Stimulated activated naive CD8-positive, alpha-beta T cell treated with anti-CD3 and anti-CD28 coated beads, Interleukin-15, Interleukin-2, amounts not matched to agents 100 ng/mL and 50 ng/mL, for 24 hours (primary cell): ENCODE measurements at regions not wholly inside any gene's neighbourhood (a gene's known extent, or its start where the extent isn't known, plus 50 kb on each side); places are given as distances from the start of the nearest gene placed in this dataset.

Experiments used
- H3K27ac Mint-ChIP-seq: one replicate; pipeline ENCODE4 v1.8.0; 2021; ENCODE audit warnings: mild to moderate bottlenecking, mixed read lengths
- H3K27me3 Mint-ChIP-seq: one replicate; pipeline ENCODE4 v1.8.0; 2021; ENCODE audit warnings: mixed read lengths
- H3K36me3 Mint-ChIP-seq: one replicate; pipeline ENCODE4 v1.8.0; 2021; ENCODE audit warnings: low read depth, mixed read lengths
- H3K4me1 Mint-ChIP-seq: one replicate; pipeline ENCODE4 v1.8.0; 2021; ENCODE audit warnings: low read depth, mixed read lengths
- H3K4me3 Mint-ChIP-seq: one replicate; pipeline ENCODE4 v1.8.0; 2021; ENCODE audit warnings: mild to moderate bottlenecking, mixed read lengths
- H3K9me3 Mint-ChIP-seq: one replicate; pipeline ENCODE4 v1.8.0; 2021; ENCODE audit warnings: mixed read lengths

DNA sequence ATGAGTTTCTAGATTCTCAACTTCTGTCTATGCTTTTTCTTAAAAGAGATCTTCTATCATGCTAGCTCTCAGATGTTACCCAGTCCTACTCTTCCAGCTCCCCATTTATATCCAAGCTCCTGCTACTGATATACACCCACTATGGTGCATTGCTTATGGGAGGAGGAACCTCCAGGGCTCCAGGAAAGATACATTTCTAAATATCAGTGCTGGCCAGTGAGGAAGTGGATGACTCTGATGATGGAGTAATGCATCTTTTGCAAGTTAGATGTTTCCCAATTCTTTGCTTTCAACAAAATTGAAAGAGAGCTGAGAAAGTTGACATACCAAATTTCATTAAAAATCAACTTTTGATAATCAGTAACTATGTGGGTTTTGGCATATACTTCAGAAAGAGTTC is 105.7 kb upstream of the RESF1 start:
- Mint-ChIP-seq H3K27ac (no peak overlapping the region), H3K27me3 (no peaks in the 10 kb centered on the region), H3K4me1 (no peaks in the 10 kb centered on the region), H3K4me3 (no peak overlapping the region), H3K36me3 (peaks cover 9% of the 10 kb centered on the region), H3K9me3 (peaks cover 24% of the 10 kb centered on the region)

DNA sequence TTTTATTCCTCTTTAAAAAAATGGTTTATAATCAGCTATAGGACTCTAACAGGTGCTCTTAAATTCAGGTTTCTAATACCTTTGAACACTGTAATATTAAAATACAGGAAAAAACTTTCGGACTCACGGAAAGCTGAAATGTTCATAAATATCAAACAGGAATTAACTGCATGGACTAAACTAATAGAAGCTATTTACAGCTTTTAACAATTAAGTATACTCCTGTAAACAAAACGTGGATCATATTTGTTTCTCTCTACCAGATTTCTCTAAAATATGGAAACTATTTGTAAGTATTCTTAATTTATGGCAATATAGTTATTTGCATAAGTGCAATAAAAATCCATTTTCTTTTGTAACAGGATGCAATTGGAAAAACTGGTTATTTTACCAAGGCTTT is 108.9 kb upstream of the RESF1 start:
- no peak overlapping the region for H3K4me3 Mint-ChIP-seq
- H3K27ac Mint-ChIP-seq, result no peak overlapping the region
- no peaks in the 10 kb centered on the region for H3K27me3 Mint-ChIP-seq
- peaks cover 31% of the 10 kb centered on the region for H3K9me3 Mint-ChIP-seq
- peaks cover 19% of the 10 kb centered on the region for H3K36me3 Mint-ChIP-seq
- H3K4me1 Mint-ChIP-seq, result no peaks in the 10 kb centered on the region

DNA sequence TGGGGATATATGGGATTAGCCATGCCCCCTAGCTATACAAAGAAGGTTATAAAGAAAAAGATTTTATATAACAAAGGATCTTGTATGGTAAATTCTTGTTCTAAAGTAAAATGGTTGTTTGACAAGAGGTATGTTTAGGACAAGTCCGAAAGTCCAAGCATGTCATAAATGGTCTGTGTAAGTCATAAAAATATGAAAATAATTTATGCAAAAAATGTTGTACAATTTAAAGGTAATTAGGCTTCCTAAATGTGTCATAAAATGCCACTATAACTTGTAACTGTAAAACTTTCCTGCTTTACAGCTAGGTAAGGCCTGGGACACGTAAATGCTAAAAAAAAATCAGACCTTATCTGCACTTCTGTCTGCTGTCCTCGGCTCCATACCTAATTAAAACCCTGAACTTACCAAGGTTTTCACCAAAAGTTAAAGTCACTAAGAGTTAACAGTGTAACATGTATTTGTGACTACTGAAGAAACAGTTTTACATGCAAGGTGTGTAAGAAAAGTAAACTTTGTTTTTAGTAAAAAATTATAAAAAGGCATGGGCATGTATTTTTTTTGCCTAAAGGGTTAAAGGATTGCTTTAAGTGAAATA is 110.0 kb upstream of the RESF1 start:
- peaks cover 19% of the 10 kb centered on the region for H3K36me3 Mint-ChIP-seq
- H3K27me3 Mint-ChIP-seq, result no peaks in the 10 kb centered on the region

DNA sequence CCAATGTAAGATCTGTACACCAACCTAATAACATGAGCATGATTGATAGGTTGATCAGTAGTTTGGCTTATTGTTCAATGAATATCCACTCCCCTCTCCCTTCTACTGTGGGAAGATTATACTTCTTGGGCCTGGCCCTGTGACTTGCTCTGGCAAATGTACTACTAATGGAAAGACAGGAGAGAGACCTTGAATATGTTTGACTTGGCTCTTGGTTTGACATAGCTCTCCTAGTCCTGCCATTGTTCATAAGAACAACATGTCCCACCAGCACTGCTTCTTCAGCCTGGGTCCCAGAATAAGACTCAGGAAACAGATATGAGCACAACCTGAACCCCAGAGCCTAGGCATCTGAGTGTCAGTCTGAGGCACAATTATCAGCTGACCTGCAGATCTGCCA is 112.8 kb upstream of the RESF1 start:
- H3K27me3 Mint-ChIP-seq, result no peaks in the 10 kb centered on the region
- no peak overlapping the region for H3K27ac Mint-ChIP-seq
- peaks cover 30% of the 10 kb centered on the region for H3K36me3 Mint-ChIP-seq
- H3K4me1 Mint-ChIP-seq, result peaks cover 9% of the 10 kb centered on the region
- H3K9me3 Mint-ChIP-seq, result peaks cover 19% of the 10 kb centered on the region
- H3K4me3 Mint-ChIP-seq, result no peak overlapping the region

More for the DNA sequence above, 110.0 kb upstream of the RESF1 start:
- Mint-ChIP-seq H3K4me3 (no peak overlapping the region), H3K9me3 (peaks cover 30% of the 10 kb centered on the region), H3K27ac (no peak overlapping the region), H3K4me1 (no peaks in the 10 kb centered on the region)

DNA sequence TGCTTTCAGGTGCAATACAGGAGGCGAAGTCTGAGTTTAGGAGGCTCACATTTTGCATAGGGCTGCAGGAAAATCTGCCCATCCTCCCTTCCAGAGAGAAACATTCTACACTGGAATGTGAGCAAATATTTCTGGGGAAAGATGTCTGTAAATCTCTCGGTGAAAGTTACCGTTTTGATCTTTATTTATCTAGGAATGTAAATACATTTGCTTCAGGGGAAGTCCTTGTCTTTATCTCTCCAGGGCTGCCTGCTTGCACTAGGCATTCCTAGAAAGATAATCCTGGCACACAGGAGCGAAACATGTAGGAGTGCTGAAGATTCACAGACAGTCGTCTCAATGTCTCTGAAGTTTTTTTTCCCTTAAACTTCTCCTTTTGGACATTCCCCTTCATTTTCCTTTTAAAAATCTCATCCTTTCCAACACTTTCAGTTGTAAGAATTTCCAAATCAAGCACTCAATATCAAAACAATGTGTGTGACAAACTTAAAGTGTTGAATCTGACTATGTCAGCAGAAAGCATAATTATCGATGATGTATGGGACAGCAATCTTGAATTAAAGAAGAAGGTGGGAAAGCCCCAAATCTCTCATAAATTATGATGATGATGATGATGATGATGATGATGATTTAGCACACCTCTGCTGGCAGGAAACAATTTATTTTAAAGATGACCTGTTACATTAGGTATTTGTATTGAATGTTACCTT is 113.4 kb upstream of the RESF1 start:
- Mint-ChIP-seq H3K27me3 (no peaks in the 10 kb centered on the region), H3K4me3 (no peak overlapping the region), H3K9me3 (peaks cover 15% of the 10 kb centered on the region), H3K27ac (no peak overlapping the region), H3K36me3 (peaks cover 25% of the 10 kb centered on the region), H3K4me1 (peaks cover 9% of the 10 kb centered on the region)

DNA sequence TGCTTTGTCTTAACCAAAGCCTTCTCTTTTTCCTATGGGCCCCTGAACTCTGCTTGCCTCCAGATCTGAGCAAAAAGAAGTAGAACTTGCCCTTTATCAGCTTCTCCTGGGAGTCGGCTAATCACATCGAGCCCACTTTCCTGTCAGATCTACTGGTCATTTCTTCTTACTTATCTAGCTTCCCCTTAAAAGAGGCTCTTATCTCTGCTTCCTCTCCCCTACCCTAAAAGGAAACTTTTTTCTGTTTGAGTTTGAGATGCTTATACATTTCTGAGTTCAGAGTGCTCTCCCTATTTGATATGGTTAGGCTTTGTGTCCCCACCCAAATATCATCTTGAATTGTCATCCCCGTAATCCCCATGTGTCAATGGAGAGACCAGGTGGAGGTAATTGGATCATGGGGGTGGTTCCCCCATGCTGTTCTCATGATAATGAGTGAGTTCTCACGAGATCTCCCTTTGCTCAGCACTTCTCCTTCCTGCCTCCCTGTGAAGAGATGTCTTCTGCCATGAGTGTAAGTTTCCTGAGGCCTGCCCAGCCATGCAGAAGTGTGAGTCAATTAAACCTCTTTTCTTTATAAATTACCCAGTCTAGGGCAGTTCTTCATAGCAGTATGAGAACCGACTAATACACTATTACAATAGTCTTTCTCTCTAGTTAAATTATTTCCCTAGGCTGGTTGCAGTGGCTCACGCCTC is 114.7 kb upstream of the AMN1 start:
- H3K4me1 Mint-ChIP-seq, result peaks cover 9% of the 10 kb centered on the region
- peaks cover 21% of the 10 kb centered on the region for H3K36me3 Mint-ChIP-seq
- H3K4me3 Mint-ChIP-seq, result no peak overlapping the region
- H3K27ac Mint-ChIP-seq, result no peak overlapping the region
- H3K9me3 Mint-ChIP-seq, result peaks cover 15% of the 10 kb centered on the region
- H3K27me3 Mint-ChIP-seq, result no peaks in the 10 kb centered on the region

DNA sequence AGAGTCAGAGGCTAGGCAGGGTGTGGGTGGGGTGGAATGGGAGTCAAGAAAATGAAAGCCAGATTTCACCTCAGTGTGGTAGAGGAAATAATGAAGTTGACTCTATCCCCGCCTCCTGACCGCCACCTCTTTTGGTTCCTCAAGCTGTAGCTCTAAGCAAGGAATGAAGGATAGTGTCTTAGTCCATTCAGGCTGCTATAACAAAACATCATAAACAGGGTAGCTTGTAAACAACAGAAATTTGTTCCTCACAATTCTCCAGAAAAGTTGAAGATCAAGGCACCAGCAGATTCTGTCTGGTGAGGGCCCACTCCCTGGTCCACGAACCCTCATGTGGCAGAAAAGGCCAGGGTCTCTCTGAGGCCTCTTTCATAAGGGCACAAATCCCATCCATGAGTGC is 109.1 kb upstream of the AMN1 start:
- H3K9me3 Mint-ChIP-seq, result peaks cover 12% of the 10 kb centered on the region
- H3K36me3 Mint-ChIP-seq, result peaks cover 19% of the 10 kb centered on the region
- H3K27me3 Mint-ChIP-seq, result no peaks in the 10 kb centered on the region

DNA sequence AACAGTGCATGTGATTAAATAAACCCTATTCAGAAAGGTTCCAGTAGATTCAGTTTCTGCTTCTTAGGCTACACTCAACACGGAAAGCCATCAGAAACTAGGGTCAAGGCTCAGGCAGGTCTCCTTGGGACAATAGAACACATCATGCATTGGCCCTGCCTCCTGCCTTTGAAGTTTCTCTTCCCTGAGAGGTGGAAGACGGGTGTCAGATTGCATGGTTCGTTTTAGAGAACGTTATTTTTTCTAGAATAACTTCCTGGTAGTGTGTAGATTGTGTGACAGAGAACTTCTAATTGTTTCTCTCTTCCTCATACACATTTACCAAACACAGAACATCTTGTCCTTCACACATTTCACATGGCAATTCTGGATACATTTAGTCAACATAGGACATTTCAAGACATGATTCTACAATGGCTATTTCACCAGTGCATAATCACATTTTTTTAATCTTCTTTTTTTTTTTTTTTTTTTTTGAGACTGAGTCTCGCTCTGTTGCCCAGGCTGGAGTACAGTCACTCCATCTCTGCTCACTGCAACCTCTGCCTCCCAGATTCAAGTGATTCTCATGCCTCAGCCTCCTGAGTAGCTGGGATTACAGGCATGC is 106.6 kb upstream of the AMN1 start:
- Mint-ChIP-seq H3K27ac (no peak overlapping the region), H3K4me1 (peaks cover 46% of the 10 kb centered on the region), H3K9me3 (peaks cover 19% of the 10 kb centered on the region), H3K36me3 (peaks cover 20% of the 10 kb centered on the region), H3K27me3 (no peaks in the 10 kb centered on the region), H3K4me3 (no peak overlapping the region)

More for the DNA sequence above, 109.1 kb upstream of the AMN1 start:
- no peak overlapping the region for H3K27ac Mint-ChIP-seq
- no peak overlapping the region for H3K4me3 Mint-ChIP-seq
- peaks cover 26% of the 10 kb centered on the region for H3K4me1 Mint-ChIP-seq

DNA sequence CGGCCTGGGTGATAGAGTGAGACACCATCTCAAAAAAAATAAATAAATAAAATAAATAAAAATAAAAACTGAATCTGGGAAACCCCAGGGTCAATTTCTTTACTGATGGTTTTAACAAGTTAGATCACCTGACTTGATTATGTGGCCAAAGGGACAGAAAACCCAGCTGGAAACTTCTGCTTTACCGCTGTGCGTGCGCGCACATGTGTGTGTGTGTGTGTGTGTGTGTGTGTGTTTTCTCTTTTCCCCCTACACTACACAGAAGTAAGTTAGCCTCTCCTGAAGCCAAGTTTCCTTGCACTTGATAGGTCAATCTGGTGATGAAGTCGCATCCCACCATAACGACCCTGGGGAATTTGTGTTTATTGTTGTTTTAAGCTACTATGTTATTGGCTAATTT is 105.3 kb upstream of the AMN1 start:
- no peak overlapping the region for H3K27ac Mint-ChIP-seq
- H3K4me3 Mint-ChIP-seq, result no peak overlapping the region

DNA sequence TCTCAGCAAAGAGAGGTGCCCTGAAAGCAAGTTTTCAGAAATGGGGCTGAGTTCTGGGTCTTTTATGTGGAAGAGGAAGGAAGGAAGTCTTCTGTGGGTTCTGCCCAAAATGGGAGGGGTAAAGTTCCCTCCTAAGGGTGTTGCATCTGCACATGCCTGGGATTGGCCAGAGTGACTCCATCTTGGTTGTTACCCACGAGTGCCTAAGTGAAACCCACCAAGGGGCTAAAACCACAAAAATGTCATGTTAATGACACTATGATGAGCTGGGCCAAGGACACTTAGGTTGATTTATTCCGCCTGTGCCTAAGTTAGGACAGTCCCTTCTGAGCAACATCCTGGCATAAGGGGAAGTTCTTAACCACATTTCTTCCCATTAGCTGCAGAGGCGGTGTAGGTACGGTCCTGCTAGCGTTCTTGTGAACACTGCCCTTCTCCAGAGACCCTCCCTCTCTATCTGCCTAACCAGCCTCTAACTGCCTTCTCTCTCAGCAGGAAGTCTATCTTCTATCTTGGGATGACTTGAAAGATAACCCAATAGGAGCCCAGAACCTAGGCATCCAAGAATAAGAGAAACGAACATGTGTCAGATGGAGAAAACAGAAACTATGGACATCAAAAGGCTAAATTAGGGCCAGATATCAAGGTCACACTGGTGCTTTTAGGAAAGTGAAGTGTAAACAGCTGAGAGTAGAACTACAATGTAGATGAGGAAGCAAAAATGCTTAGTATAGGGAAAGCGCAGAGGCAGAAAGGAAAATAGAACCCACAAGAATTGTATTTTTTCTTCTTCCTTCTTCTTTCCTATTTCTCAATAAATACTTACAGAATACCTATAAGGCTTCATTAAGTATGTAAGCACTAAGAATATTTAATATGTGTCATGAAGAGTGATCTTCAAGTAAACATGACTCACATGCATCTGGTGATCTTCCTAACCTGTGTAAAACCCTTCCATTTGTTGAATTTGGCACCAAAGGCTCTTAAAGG is 104.2 kb upstream of the AMN1 start:
- peaks cover 18% of the 10 kb centered on the region for H3K9me3 Mint-ChIP-seq
- peak overlapping the region; percentile 93 for H3K27ac Mint-ChIP-seq
- peaks cover 20% of the 10 kb centered on the region for H3K36me3 Mint-ChIP-seq
- peaks cover 54% of the 10 kb centered on the region for H3K4me1 Mint-ChIP-seq
- H3K27me3 Mint-ChIP-seq, result no peaks in the 10 kb centered on the region
- no peak overlapping the region for H3K4me3 Mint-ChIP-seq

More for the DNA sequence above, 105.3 kb upstream of the AMN1 start:
- Mint-ChIP-seq H3K9me3 (peaks cover 24% of the 10 kb centered on the region), H3K27me3 (no peaks in the 10 kb centered on the region), H3K4me1 (peaks cover 47% of the 10 kb centered on the region), H3K36me3 (peaks cover 20% of the 10 kb centered on the region)

DNA sequence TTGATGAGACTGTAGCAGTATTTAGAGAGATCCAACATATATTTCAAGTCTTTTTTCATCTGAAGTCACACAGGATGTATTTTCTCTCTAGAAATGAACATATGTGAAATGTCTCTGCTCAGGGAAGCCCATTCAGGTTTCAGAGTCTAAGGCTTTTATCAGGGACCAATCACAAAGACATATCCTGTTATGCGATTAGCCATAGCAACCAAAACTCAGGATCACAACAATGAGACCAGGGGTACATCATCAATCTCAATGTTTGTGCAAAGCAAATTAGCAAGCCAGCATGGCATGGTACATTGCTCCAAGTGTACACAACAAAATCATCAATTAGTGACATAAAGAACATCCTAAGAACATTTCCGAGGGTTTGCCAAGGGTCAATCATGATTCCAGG is 99.2 kb upstream of the AMN1 start:
- H3K27ac Mint-ChIP-seq, result no peak overlapping the region
- peaks cover 27% of the 10 kb centered on the region for H3K36me3 Mint-ChIP-seq

DNA sequence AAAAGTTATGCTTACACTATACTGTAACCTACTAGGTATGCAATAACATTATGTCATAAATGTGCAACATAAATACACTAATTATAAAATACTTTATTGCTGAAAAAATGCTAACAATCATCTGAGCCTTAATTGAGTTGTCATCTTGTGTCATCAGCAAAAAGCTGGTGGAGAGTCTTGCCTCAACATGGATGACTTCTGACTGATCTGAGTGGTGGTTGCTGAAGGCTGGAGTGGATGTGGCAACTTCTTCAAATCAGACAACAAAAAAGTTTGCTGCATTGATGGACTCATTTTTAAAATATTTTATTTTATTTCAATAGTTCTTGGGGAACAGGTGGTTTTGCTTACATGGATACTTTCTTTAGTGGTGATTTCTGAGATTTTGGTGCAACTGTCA is 93.9 kb upstream of the AMN1 start:
- peaks cover 18% of the 10 kb centered on the region for H3K36me3 Mint-ChIP-seq
- H3K9me3 Mint-ChIP-seq, result peaks cover 16% of the 10 kb centered on the region

More for the DNA sequence above, 99.2 kb upstream of the AMN1 start:
- no peaks in the 10 kb centered on the region for H3K27me3 Mint-ChIP-seq
- peaks cover 40% of the 10 kb centered on the region for H3K4me1 Mint-ChIP-seq
- peaks cover 28% of the 10 kb centered on the region for H3K9me3 Mint-ChIP-seq
- no peak overlapping the region for H3K4me3 Mint-ChIP-seq

DNA sequence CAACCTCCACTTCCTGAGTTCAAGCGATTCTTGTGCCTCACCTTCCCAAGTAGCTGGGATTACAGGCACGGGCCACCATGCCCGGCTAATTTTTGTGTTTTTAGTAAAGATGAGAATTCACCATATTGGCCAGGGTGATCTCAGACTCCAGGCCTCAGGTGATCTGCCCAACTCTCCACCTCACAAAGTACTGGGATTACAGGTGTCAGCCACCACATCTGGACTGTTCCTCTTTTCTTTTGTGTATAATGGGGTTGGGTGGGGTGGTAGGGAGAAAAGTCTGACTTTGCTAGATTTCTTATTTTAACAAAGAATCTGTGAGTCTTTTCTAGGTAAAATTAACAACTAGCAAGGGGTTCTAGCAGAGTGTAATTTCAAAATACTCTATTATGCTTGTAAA is 92.7 kb upstream of the AMN1 start:
- H3K4me1 Mint-ChIP-seq, result peaks cover 13% of the 10 kb centered on the region
- H3K27ac Mint-ChIP-seq, result no peak overlapping the region
- H3K36me3 Mint-ChIP-seq, result peaks cover 18% of the 10 kb centered on the region
- no peak overlapping the region for H3K4me3 Mint-ChIP-seq
- peaks cover 16% of the 10 kb centered on the region for H3K9me3 Mint-ChIP-seq
- no peaks in the 10 kb centered on the region for H3K27me3 Mint-ChIP-seq

More for the DNA sequence above, 93.9 kb upstream of the AMN1 start:
- no peak overlapping the region for H3K27ac Mint-ChIP-seq
- H3K4me1 Mint-ChIP-seq, result peaks cover 18% of the 10 kb centered on the region
- H3K4me3 Mint-ChIP-seq, result no peak overlapping the region
- H3K27me3 Mint-ChIP-seq, result no peaks in the 10 kb centered on the region

DNA sequence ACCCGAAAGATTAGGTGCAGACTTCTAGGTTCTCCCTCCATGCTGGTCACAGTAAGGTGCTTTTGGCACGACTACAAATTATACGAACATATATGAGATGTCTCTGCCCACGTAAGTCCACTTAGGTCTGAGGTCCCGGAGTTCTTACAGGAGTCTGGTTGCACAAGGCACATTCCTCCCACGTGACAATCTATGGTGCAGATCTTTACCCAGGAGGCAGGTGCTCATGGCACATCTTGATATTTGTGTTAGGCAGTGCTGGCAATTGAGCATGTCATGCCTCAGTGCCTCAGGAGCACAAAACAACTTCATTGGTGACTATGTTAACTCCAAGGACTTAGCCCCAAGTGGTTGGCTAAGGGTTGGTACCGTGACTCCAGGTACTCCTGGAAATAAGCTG is 92.0 kb upstream of the AMN1 start:
- H3K27ac Mint-ChIP-seq, result no peak overlapping the region
- H3K4me1 Mint-ChIP-seq, result peaks cover 13% of the 10 kb centered on the region
- H3K27me3 Mint-ChIP-seq, result no peaks in the 10 kb centered on the region
- H3K9me3 Mint-ChIP-seq, result peaks cover 13% of the 10 kb centered on the region
- peaks cover 16% of the 10 kb centered on the region for H3K36me3 Mint-ChIP-seq
- H3K4me3 Mint-ChIP-seq, result no peak overlapping the region
